Bone marrow (tissue), 2 donors: ENCODE measurements at regions not wholly inside any gene's neighbourhood (a gene's known extent, or its start where the extent isn't known, plus 50 kb on each side); places are given as distances from the start of the nearest gene placed in this dataset.
"Not testable (repeated sequence)": the region's sequence is repeated elsewhere in the genome, so short reads cannot be mapped to it uniquely, and the experiment has no call there.

Experiments
- DNase-seq, 2 donors: peaks; one replicate each; lab custom pipeline; 2025; lab: John Stamatoyannopoulos, UW

DNA sequence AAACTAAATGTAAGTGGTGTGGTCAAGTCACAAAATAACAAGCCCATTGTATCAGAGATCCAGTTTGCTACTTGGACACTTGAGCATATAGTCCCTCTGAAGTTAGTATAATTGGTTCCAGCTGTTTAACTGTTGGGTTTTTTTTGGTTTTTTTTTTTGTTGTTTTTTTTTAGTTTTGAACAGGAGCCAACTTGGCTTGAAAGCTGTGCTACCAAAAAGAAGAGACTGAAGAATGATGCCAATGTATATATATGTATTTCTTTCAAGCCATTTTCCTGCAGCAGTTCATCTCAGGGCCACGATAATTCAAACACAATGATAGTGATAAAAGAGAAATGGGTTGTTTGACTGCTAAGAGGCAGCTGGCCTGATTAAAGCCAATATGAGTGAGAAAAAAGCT is 138.3 kb downstream of the PCDH18 start:
- DNase-seq: no peak

DNA sequence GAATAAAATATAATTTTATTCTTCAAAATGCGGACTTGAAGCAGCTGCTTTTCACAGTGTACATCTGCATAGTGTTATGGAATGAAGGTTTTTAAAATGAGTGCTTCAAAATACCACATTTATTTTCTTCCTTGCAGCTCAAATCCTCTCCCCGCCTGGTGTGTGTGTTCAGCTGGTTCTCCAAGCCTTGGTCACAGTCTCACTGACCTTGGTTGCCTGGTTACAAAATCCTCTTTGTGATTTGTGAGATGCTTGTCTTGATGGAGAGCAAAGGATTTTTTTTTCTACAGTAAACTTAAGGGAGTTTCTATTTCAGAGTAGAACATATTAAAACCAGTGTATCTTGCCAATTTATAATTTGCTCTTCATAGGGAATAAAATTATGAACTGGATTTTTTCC is 139.2 kb downstream of the PCDH18 start:
- DNase-seq: no peak

DNA sequence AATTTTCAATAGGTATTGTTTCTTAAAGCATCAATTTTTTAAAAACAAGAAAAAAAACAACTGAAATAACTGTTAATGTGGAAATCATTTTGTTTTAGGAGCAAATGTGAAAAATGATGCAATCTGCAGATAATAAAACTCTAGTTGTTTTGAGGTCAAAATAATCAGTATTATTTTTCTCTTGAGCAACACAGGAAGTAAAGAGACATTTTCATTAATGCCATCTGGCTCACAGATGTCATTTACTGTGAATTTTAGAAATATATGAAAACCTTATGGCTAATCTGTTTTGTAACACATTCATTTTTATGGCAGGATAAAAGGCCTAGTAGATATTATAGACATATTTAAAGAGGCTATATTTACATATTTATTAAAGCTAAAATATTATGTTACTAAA is 141.6 kb downstream of the PCDH18 start:
- no peak for DNase-seq

DNA sequence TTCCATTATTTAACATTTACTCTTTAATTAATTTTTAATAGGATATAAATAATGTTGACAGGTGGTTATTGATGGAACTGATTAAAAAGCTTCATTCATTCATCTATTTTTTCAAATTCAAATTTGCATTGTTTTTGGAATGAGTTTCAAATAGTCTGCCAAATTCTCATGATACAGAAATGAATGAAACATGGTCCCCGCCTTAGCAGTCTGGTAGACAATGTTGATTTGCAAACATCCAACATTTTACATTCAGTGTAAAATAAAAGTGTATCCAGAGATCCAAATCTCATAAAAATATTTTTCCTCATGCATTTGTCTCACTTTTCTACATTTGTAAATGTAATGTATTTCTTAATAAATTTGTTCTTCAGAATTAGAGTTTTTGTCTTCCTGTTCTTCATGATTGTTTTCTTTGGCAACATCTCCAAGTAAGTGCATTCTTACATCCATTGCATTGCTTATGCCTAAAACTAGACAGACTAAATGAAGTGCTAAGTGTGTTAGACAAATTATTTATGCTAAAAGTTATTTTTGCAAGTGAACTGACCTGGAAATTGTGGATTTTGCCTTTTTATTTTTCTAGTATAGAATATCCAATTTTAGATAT is 142.3 kb downstream of the PCDH18 start:
- DNase-seq: no peak

DNA sequence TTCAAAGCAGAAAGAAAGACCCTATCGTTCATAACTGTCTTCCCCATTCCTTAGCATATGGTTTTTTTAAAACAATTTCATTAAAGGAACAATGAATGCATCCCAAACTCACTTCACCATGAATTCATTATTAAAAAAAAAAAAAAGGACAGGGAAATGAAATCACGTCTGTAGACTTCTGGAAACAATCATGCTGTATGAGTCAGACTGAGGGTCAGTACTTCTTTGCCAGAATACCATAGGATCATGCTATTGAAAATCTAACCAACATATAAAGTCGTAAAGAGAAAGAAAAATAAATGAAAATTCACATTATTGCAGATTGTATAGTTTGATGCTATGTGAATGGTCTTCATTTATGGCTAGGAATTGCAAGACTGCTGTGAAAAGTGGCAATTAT is 144.4 kb downstream of the PCDH18 start:
- no peak for DNase-seq

DNA sequence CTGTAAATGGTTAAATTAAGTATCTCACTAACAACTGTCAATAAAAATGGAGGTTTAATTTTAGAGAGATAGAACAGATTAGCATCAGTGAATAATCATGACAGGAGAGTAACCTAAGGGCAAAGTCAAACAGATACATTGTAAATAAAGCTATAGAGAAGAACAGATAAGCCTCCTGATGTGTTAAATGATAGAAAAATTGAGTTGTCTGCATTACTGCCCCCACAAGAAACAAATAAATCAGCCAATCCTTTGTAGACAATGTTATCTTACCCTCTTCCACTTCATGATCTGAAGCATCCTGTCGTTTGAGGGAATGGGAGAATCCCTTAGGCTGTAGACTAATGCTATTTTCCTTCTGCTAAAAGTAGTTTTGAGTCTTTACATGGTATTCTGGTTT is 147.8 kb downstream of the PCDH18 start:
- DNase-seq: no peak

DNA sequence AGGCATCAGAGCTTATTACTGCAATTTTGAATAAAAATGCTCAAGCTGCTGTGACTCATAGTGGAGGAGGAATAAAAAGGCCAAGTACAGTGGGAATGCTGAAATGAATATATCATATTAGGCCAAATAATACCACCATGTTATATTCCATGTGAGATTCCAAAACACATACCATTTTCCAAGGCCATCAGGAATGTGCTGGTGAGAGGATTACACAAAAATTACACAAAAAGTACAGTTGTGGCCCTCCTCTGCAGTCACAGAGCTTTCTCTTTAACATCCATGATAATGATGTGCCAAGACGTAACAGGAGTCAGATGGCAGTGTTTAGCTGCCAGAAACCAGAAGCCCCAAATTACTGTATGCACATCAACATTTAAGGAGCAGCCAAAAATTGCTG is 153.5 kb downstream of the PCDH18 start:
- DNase-seq: no peak

DNA sequence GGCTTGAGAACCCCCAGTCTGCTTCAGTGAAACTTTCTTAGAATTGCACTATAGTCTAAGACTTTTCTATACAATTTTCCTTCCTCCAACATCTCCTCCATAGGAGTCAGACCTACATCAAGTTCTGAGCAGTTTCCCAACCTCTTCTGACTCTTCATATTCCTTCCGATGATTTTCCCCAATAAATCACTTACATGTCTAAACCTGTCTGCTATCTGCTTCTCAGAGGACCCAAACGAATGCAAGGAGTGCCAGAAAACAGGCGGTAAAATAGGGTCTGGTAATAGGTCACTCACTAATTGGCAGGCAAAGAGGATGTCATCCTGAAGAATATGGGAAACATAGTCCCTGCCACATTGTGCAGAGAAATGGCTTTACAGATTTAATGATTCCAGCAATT is 153.9 kb downstream of the PCDH18 start:
- DNase-seq: no peak

DNA sequence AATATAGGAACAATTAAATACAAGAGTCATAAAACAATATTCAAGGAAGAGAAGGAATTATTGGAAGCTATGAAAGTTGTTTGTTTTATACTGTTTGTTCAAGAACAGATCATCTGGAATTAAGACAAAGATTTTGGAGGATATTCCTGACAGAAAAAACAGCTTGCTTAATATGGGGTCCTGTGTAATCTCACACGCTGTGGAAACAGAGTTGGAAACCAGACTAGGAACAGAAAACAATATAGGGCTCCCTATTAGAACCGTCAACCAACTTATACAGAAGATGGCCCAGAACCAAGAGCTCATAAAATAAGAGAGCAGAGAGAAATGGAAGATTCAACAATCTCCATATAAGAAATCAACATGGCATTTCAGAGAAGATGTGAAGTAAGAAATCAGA is 156.0 kb downstream of the PCDH18 start:
- no peak for DNase-seq

DNA sequence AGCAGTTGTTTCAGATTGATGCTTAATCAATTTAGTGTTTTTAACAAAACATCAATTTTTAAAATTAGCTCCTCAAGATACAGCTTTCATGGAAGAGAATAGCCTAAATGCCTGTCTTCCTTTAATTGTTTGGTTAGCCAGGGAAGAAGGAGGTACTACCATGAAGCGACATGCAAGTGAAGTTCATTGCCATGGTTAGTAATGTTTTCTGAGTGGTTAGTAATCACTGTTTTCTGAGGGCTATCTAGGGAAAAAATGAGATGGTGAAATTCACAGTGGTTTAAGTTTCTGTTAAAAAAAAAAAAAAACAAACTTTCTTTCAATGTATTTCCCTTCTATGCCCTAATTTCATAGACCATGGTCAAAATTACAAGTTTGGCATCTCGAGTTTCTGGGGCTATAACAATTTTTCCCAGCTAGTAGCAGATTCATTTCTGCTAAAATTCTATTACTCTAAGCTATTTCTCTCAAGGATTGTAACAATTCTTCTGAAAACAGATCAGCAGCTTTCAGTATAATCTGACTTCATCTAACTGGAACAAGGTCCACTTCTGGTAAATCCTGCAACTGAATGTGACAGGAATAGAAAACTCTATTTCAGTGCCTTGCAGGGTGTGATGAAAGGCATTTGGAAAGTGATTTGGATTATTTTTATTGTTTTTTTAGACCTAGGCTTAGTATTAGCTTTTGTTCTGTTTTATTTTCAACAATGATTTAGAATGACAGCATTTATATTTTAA is 157.0 kb downstream of the PCDH18 start:
- DNase-seq: no peak

DNA sequence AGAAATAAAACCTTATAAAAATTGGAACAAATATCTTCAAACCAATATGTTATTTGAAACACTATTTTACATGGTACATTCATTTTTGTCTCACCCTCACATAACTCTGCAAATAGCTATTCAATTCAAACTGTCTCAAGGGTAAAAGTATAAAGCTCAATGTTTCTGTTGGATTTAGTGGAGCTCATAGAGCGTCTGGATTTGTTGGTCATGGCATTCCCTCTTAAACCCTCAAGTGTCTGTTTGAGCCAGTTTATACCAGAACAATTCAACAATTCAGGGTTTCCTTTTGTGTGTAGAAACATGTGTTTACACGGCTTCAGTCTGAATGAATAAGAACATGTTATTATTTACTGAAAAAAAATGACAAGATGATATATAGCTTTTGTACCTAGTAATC is 161.6 kb downstream of the PCDH18 start:
- DNase-seq: no peak

DNA sequence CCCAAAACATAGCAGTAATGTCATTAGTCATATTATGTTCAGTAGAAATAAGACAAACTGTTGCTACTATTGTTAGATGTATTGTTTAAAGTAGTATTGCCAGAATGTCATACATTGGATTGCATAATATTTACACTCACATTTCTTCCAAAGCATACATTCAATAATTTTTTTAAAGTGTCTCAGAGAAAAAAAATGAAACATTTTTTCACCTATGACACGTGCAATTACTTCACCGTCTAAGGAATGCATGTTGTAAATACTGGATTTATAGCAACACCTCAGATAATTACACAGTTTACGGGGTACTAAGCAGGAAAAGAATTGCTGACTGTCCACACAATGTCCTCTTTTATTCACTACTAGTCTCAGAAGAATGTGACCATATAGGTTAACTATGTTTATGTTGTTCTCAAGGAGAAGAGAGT is 162.1 kb downstream of the PCDH18 start:
- DNase-seq: no peak

DNA sequence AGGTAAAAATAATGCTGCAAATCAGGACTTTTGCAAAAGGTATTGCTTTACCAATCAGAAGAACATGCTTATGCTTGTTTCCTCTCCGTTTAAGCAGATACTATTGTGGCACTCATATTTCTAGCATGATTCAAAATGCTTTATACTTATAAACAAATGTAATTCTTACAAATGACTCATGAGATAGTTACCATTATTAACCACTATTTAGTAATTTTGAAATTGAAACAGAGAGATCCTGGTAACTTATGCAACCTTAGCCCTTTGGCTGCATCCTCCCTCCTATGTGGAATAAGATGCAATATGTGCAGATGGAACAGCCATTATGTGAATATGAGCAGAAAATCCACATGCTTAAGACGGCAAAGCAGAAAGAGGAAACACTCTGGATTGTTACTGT is 164.7 kb downstream of the PCDH18 start:
- DNase-seq: no peak

DNA sequence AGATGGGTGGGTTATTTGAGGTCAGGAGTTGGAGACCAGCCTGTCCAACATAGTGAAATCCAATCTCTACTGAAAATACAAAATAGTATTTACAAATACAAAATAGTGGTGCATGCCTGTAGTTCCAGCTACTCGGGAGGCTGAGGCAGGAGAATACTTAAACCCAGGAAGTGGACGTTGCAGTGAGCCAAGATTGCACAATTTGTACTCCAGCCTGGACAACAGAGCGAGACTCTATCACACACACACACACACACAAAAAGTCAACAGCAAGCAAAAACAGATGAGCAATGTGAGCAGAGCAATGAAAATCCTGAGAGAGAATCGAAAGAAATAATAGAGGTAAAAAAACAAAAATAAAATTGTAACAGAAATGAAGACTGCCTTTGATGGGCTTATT is 168.8 kb downstream of the PCDH18 start:
- DNase-seq: no peak

DNA sequence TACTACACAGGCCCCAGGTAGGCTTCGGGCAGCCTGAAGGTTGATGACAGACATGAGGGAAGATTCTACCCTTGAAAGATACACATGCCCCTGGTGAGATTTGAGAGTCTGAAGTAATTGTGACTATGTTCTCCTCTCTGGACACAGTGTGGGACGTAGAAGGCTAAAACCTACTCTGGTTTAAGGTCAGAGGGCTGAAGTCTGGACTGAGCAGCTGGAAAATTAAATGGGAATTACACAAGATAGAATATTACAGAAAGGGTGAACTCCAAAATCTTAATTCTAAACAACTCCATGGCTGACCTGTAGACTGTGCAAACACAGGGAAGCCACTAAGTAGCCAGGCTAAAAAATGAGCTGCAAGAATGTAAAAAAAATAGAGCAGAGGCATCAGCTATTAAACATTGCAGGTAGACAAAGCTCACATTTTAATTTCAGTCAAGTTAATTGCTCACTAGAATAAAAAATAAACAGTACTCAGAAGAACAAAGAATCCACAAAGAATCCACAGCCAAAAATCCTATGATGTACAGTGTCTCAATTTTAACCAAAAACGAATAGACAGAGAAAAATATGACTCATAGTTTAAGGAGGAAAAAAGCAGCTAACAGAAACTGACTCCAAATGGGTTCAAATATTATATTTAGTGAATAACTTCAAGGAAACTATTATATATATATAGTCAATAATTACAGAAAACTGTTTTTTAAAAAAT is 170.4 kb downstream of the PCDH18 start:
- DNase-seq: no peak

DNA sequence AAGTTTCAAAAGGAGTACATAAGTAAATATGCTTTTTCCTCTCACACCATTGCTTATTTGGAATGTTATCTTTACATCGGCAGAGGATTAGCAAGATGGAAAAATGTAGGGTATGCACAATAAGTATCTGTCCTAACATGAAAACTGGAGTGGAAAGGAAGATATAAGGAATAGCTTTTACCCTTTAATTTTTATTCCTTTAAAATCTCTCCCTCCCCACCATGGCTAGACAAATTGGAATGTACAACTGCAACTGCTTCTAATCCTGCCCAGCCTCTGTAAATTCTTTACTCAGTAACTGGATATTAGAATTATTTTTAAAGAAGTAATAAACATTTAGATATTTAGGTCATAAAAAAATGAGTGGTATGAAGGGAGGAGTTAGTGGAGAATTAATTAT is 171.5 kb downstream of the PCDH18 start:
- DNase-seq: no peak

DNA sequence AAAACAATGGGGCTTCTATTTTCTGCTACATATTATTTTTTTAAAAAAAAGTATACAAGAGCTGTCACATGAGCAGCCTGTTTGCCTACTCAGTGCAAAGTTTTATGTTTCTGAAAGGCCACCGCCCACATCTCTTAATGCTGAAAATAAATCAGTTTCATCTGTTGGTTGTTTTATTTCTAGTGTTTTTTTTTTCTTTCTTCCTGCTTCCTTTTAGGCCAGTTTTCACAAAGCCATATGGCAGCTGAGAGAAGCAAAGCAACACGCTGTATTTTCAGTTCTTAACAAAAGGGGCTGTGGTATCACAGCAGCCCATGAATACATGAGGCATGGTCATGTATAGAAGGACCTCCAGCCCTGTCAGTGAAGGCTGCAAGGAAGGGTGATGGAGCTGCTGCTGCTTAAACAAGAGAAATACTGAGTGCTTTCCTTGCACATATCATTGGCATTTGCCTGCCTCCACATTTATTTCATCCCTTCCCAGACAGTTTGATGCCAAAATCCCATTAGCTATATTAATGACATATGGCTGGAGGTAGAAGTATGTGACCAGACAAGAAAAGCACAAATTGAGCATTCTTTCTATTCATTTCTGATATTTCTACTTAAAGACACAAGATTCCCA is 172.5 kb downstream of the PCDH18 start:
- DNase-seq: no peak

DNA sequence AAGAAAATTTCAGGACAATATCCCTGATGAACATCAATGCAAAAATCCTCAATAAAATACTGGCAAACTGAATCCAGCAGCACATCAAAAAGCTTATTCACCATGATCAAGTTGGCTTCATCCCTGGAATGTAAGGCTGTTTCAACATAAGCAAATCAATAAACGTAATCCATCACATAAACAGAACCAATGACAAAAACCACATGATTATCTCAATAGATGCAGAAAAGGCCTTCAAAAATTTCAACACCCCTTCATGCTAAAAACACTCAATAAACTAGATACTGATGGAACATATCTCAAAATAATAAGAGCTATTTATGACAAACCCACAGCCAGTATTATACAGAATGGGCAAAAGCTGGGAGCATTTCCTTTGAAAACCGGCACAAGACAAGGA is 177.7 kb downstream of the PCDH18 start:
- not testable (repeated sequence) for DNase-seq

DNA sequence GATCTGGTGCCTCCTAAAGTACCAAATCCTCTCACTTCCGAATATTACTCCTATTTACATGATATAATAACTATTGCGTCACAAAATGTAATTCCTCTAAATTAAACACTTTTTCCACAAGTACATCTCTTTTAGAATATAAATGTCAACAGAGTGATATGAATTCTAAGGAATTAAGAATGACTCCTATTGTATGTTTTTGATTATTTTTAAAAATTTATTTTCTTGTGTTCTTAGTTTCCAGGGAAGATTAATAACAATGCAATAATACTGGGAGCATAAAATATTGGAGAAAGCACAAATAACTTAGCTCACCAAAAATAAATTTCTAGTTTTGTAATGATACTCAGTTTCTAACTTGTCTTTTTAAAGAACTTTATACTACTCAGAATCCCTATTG is 184.9 kb downstream of the PCDH18 start:
- no peak for DNase-seq

DNA sequence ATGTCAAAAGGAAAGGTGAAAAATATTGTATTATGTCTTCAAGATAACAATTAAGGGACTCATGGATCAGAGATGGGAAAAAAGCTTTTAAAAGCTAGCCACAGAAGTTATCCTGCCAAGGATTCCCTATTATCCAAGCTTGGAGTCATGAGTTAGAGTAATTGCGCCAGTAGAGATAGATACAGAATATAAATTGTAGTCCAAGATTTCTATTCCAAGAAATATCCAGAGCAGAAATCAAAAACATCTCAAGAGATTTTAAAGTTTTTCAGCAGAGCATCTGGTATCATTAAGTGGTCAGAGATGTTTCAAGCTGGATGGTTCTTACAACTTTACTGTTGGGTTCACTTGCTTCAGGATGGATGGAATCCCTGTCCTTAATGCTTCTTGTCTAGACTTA is 186.7 kb downstream of the PCDH18 start:
- DNase-seq: no peak

DNA sequence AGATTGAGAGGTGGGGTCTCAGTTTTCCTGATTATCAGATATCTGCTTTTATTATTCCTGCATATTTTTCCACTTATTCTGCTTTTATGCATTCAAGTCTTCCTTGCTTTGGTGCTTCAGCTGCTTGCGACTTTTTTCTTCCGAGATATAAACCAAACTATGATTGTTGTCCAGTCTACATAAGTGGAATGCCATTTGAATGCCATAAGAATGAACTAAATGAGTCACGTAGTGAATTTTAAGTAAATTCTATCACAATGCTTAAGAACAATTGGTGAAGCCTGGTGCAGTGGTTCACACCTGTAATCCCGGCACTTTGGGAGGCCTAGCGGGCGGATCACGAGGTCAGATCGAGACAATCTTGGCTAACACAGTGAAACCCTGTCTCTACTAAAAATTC is 189.1 kb downstream of the PCDH18 start:
- no peak for DNase-seq

DNA sequence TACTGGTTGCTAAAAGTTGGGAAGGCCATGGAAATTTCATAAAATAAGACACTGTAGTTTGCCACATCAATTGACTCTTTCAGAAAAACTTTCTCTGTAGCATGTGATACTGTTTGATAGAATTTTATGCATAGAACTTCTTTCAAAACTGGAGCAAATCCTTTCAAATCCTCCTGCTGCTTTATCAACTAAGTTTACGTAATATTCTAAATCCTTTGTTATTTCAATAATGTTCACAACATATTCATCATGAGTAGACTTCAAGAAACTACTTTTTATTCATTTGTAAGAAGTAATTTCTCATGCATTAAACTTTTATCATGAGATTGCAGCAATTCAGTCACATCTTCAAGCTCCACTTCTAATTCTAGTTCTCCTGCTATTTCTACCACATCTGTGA is 199.3 kb downstream of the PCDH18 start:
- DNase-seq: no peak

DNA sequence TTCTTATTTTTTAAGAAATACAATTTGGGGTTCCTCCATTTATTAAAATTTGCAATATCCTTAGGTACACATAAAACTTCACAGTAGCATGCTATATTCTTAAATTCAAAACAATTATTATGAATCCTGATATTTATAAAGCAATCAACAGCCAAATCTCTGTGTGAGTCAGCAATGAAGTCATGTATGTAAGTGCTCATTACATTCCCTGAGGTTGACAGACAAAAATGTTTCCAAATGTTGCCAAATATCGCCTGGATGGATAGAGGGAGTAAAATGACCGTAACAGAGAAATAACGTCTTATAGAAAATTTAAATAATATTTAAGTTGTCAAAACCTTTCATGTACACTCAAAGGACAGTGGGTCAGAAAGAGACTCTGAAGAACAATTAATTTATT is 220.0 kb downstream of the PCDH18 start:
- no peak for DNase-seq
